Stimulated activated CD8-positive, alpha-beta memory T cell treated with anti-CD3 and anti-CD28 coated beads, Interleukin-4, amount 100 ng/mL, for 1 hour (primary cell): ENCODE measurements at regions not wholly inside any gene's neighbourhood (a gene's known extent, or its start where the extent isn't known, plus 50 kb on each side); places are given as distances from the start of the nearest gene placed in this dataset.
"Not testable (repeated sequence)": the region's sequence is repeated elsewhere in the genome, so short reads cannot be mapped to it uniquely, and the experiment has no call there.

Experiments used
- DNase-seq, 2 donors: peaks; one replicate each; pipeline ENCODE4 v3.0.0-alpha.2; 2020; ENCODE audit warnings: low read depth in 2 of 2, low spot score in 1 of 2

DNA sequence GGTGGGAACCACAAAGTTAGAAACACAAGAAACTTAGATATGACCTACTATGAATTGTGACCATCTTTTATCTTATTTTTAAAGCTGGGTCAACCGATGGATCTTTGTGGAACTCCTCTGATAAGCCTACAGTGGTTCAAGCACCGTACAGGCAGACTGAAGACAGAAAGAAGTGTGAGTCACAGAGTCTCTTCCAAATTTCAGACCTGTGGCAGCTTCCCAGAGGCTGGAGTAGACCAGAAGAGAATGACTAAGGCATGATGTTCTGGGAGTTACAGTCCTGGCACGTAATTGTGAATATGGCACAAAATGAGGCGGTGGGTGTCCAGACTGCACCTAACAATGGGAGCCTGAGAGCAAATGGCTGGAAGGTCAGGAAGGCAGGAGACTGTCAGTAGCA is 70.0 kb downstream of the LMO4 start:
- DNase-seq: no peak

DNA sequence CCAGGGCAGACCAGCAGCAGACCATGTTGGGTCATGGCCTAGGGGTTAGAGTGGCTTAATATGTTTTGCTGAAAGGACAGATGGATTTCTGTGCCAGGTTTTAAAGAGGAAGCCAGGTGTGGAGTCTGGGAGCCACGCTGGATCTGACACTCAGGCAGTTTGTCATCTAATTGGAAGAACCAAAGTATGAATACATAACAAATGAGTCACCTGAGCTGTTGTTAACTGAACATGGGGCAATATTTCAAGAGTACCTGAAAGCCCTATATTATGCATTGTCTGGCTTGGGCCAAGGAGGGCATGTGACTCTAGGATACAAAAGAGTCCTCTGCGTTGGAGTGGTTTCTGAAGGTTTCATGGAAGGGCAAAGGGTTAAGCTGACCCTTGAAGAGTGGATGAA is 70.6 kb downstream of the LMO4 start:
- DNase-seq: no peak

DNA sequence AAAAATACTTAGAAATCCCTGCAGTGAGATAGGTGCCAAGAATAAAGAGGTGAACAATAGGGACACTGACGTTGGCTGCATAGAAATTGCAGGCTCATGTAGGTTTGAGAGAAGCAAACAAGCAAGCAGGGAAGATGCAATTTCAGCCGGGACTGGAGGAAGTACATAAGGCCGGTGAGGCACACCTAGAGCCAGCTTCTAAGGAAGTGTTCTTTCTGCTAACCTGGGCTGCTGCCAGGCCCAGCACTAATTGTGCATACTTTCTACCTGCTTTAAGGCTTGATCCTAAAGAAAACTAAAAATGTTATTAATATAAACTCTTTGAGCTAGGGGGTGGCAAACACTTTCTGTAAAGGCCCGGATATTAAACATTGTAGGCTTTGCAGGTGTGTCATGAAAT is 71.0 kb downstream of the LMO4 start:
- no peak for DNase-seq

DNA sequence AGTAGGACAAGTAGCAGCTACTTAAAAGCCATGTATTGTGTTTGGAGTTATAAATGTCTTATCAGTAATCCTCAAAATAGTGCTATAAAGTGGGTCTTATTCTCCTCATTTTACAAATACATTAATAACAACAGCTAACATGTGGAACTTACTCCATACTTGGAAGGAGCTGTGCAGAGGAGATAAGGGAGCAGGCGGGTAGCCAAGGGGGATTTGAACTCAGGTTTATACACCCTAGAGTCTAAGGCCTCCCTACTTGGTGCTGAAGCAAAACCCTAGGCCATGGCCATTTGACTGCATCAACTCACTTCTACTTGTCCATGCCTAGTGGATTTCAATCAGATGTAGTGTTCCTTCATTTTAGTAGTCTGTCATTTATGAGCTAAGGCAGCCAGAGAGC is 72.1 kb downstream of the LMO4 start:
- DNase-seq: no peak

DNA sequence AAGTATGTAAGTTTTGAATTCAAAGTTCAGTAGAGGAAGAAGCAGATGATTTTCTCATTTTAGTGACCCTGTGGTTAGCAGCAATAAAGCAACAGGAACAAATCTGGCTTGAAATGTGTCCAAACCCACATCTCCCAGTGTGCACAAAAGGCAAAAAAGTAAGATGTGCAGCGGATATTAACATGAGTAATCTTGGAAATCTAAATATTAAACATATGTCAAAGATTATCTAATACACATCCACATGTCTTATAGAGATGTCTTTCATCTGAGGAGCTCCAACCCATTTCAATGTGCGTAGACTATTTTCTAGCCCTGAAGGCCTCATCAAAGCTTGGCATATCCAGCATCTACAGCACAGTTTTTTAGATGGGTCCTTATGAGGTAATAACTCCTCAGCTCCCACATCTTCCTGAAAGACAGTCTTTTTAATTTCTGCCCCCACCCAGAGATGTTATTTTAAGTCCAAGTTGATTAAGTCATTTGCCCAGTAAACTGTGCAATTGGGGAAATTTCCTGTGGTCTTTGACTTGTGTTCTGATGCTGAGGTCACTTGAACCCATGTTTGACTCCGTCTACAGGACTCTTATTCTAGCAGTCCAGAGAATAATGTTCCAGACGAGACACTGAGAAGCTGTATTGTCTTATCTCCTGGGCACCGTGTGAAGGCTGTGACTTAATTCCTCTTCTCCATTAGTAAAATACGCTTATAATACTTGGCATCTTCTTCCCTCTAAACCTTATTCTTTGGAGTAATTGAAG is 73.7 kb downstream of the LMO4 start:
- no peak for DNase-seq

DNA sequence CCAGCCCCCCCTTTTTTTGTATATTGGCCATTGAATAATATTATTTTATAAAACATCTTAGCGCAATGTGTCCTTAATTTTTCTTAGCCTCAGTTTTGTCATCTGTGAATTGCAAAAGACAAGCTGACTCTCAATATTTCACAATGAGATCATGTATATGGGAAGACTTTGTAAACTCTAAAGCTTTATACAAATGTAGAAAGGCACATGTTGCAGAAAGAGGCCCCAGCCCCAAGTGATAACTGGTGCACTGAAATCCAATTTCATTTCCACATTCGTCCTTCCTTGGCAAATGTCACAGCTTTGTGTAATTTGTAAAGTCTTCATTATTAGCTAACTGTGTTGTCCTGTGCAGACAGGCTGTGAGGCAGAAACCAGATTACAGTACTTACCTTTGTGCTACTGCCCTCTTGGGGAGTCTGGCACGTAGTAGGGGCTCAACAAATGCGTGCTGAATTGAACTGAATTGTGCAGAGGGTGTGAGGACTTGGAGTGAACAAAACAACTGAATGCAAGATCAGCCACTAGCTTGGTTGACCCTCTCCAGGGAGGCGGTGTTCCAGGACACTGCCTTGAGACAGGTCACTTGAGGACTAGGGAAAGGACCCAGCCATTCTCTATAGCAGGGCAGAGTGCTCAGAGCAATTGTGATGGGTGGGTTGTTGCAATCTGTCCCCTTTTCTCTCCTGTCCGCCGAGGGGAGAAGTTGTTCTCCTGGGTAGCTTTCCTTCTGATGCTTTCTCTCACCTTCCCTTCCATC is 74.6 kb downstream of the LMO4 start:
- DNase-seq: no peak

DNA sequence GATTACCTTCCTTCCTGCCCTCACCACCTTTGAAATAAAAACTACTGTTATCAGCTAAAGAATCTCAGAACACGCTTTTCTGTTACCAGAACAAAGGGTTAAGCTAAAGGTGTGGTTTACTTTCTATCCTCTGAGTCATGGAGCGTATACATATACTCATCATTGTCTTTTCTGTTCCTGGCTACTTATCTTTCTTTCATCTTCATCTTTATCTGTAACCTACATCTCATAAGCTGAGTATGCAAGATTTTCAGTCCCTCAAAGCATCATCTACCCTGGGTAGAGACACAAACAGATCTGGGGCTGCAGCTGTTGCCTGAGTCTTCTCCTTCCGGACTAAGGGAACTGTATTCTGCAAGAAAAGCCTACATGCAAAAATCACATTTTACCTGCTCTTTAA is 75.6 kb downstream of the LMO4 start:
- DNase-seq: no peak

DNA sequence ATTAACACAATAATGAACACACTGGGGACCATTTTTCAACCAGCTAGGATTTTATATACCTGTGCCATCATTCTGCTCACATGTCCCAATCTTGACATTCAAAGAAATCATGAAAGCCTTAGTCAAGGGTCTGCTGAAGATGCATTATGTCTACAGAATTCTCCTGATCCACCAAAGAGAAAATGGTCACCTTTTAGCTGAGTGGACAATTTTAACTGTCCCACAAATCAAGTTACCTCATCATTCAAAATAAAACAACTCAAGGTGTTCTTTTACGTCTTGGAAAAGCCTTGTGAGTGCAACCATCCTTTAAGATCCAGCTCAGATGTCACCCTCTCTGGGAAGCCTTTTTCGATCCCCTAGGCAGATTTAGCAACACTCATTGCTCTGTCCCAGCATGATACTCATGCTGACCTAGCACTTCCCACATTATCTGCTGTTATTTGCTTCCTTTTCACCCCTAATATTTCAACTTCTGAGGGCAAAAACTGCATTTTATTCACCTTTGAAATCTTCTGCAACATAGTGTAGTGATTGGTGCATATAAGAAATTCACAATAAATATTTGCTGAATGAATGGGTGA is 80.1 kb downstream of the LMO4 start:
- no peak for DNase-seq

DNA sequence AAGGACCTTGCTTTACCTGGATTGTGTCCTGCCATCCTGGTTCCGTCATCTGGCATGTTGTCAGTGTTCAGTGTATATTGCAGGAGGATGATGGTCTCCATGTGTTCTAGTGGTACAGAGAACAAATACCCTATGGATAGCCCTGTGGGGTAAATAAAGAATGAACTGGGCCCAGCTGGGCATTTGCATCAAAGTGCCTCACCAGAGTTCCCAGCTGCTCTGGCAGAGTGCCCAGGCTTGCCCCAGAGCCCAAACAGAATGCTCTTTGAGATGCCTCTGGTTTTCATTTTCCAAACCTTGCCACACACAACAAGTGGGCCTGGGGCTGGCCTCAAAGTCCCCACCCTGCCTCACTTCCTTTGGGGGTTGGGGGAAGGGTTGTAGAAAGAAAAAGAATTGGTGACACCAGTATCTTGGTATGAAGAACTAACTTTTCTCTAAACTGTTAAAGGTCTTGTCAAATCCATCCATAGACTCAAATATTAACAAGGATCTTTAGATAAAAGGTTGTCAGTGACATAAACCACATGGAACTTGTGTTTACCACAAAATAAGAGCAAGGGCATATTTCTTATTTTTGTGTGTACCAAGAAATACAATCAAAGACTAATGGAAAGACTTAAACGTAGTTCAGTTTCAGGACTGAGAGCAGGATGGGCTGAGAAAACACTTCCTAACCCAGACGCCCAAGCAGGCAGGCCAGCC is 82.2 kb downstream of the LMO4 start:
- no peak for DNase-seq

DNA sequence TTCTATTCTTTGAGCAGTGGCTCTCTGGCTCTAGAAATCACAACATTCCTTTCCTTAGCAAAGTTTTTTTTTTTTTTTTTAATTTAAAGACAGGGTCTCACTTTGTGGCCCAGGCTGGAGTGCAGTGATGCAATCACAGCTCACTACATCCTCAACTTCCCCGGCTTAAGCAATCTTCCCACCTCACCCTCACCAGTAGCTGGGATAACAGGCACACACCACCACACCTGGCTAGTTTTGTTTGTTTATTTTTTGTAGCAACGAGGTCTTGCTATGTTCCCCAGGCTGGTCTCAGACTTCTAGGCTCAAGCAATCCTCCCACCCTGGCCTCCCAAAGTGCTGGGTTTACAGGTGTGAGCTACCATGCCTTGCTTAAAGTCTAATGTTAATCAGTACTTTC is 85.2 kb downstream of the LMO4 start:
- DNase-seq: not testable (repeated sequence)

DNA sequence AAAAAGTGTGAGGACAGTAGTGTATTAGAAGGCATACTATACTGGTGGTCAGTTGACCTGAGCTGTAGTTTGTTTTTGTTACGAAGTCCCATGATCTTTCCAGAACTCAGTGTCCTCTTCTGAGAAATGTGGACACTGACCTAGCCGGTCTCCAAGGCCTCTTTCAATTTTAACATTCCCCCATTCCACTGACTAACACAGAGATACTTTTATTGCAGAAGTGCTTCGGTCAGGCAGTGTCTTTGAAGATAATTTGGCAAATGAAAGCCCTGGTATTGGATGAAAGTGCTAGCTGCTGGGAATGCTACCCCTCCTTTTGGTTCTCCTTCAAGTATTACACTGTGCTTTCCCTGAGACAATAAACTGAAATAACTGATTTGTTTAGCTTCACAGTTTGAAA is 89.4 kb downstream of the LMO4 start:
- no peak for DNase-seq

DNA sequence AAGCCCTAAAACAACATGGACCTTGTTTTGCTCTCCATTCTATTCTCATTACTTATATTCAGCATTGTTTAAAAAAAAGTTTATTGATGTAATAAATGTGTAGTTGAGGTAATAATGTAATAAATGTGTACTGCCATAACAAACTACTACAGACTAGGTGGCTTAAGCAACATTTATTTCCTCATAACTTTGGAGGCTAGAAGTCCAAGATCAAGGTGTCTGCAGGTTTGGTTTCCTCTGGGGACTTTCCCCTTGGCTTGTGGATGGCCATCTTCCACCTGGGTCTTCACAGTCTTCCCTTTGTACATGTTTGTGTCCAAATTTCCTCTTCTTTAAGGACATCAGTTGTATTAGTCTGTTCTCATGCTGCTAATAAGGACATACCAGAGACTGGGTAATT is 93.1 kb downstream of the LMO4 start:
- no peak for DNase-seq

DNA sequence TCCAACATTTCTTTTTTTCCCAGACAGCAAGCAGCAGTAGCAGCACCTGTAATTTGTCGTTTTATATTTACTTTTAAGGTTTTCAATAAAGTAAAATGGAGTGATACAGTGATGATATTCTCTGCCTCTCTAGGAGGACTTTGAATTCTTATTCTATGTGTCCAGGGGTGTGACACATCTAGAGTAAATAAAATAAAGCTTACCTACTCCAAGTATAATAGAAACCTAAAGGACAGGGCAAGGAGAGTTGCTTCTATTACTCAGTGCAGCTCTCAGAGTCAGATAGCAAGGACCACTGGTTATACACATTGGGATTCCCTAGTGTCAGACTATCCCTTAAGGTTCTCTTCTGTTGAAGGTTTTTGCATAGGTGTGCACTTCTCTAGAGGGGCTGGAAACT is 95.9 kb downstream of the LMO4 start:
- no peak for DNase-seq

DNA sequence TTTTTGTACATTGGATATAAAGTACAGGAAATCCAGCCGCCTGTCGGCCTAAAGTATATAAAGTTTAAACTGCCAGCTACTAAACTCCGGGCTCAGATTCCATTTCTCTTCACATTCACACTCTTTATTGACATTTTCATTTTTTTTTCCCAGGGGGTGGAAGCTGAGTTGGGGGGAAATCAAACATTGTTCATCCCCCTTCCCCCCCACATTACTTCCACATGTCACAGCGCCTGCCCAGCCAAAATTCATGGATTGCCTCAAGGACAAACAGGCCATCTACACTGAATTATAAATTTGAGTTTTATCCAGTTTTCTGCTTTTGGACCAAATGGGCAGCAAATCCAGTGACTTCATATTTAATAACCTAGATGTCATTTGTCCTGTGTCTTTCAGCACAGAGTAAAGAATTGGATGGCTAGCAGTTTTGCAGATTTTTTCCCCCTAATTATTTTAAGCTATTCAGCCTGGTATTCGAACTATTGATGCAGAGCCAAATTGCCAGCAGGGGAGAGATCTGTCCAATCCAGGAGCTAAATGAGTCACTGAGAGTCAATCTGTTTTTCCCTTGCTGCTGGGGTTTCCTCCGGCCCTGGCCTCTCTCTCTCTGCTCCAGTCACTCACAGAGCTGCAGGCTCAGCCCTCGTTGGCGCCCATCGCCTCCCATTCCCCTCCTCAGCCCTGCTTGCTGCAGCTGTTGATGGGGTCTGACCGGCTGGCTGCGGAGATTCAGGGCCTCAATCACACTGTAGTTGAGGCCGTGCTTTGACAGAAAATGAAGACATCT is 98.0 kb downstream of the LMO4 start:
- DNase-seq: no peak

DNA sequence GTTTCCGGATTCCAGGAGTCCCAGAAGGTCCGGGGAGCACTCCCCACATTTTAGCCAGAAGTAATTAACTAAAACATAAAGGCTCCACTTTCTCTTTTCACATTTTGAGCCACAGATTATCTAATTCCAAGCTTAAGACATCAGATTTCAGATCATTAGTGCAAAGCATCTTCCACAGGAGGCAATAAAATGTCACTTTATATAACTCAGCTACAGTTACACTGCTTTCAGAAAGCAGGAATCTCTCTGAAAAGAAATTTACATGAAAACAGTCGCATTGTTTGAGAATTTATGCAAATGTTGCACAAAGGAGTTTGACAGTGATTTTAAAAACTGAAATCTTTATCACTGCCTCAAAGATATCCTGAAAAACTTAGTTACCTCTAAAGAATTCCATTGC is 99.7 kb downstream of the LMO4 start:
- DNase-seq: no peak

DNA sequence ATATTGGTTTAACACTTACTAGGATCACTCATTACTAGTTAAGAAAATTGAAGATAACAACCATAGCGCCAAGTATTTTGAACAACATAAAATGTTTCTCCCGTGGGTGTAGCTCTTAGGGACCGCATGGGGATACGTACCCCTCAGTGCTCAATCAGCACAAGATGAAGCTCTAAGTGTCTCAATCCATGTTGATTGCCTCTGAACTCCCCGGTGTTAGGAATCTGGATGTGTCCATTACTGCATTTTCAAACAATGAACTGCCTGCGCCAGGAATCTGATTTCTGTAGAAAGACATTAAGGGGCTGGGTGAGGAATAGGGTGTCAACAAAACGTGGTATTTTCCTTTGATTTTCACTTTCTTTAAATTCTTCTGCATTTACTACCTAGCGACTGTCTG is 100.2 kb downstream of the LMO4 start:
- DNase-seq: no peak

DNA sequence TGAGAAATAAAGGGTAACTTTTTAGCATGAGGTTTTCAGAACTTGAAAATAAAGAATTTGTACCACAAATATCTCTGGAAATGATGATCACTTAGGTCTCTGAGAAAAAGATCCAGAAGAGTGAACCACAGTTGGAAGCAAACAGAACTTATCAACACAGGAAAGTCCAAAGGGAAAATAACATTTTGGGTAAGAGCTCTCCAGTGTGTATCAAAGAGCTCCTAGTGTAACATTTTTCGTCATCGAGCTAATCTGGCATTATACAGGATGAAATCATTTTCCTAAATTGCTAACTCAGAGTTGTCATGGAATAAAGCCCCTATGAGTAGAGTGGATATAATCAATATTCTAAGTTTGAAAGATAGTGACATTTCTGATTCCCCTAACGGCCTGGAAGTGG is 104.0 kb downstream of the LMO4 start:
- DNase-seq: no peak

DNA sequence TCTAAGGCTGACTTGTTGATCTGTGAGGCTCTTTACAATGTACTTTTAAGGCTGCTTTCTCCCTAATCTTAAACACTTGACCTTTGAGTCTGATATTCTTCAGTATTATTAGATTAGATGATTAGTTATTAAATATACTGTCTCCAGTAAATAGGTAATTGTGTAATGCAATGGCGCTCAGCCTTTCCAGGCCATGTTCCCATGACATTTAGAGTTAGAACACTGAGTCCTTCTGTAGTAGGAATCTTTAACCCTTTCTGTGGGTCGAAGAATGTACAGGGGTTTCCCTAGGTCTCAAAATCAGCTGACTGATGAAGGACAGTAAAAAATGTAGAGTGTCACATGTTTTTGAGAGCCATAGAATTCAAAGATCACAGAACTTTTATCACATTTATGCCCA is 104.4 kb downstream of the LMO4 start:
- not testable (repeated sequence) for DNase-seq

DNA sequence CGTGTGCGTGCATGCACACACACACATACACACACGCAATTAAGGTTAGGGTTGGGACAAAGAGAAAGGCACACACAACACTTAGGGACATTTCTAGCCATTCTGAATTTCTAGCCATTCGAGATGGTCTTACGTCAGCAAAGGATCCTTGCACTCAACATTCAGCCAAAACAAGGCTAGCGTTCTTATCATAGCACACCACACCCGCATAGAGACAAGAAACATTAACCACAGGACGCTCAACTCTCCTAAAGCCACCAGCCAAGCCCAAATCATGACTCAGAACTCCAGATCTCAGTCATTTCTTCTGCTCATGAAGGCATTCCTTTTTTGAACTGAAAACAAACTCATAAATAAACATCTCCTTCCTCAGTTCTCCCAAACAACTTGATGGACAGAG is 106.8 kb downstream of the LMO4 start:
- no peak for DNase-seq

DNA sequence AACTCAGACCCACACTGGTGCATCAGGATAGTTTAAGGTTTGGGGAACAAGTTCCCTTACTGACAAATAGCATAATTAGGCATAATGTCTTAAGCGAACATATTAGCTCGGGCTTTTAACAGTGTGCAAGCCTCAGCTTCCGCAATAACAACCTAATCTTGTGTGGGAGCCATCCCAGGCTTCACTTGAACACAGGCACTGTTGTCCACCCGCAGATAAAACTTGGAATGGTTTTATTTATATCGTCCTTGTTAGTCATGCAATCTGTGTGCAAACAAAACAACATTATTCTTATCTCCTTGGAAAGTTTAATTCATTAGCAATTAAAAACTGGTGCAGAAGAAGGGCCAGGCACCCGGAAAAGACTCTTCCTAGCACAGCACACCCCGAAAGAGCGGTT is 107.4 kb downstream of the LMO4 start:
- not testable (repeated sequence) for DNase-seq

DNA sequence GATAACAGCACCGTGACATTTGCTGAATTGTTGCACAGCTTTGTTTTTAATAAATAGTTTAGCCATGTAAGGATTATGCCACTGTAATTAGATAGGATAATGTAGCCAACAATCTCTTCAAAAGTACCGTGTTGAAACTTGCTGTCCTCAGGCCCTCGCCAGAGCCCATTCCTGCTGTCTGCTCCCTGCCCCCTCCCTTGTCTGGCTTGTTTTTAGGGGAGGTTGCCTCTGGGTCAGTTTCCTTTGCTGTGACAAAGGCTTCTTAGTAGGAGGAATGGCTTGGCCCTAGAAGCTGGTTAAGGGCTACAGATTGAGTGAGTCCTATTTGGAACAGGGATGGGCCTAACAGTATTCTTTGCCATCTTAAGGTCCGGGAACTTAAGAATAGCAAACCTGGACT is 107.9 kb downstream of the LMO4 start:
- no peak for DNase-seq
